Retinal pigment epithelial cell (primary cell): ENCODE measurements at regions not wholly inside any gene's neighbourhood (a gene's known extent, or its start where the extent isn't known, plus 50 kb on each side); places are given as distances from the start of the nearest gene placed in this dataset.

ENCODE experiments used
- DNase-seq: peaks from one replicate; pipeline ENCODE4 v3.0.0-alpha.2; 2010; ENCODE audit warnings: low read depth
- H3K4me3 ChIP-seq: 2 replicates; pipeline ENCODE4 v1.5.1; 2011; ENCODE audit warnings: mild to moderate bottlenecking, low read length, control low read depth, moderate library complexity
- TF ChIP-seq, protein P1 (sequence below): conservative IDR thresholded peaks from 2 replicates; pipeline ENCODE4 v1.5.1; 2011; ENCODE audit warnings: low read depth, low read length, control low read depth, inconsistent platforms

DNA sequence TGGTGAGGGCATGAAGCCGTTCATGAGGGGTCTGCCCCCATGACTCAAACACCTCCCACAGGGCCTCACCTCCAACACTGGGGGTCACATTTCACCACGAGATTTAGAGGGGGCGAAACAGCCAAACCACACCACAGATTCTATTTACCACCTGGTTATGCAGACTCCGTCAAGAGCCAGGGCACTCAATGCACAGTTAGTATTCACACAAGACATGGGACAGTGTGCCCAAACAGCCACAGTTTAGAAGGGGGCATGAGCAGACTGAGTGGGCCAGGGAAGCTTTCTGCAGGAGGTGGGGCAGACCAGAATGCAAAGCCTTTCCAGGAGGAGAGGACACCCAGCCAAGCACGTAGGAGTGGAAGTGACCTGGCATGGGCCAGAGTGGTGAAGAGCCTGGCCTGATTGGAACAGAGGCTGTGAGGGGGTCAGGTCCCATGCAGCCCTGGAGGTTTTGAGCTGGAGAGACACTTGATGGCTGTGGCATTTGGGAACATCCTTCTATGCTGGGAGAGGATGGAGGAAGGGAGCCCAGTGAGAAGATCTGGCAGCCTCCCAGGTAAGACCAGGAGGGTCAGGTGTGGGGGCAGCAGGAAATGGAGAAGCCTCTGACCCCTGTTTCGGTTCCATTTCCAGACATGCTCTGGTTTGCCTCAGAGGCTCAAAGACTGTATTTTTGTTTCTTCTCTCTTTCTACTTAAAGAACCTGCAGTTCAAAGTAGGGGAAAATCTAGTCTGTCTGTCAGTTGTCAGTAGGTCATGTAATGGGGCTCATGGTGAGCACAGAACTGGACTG, 199.1 kb upstream of the NCAM1 start:
- DNase-seq = no peak
- no peak overlapping the region for H3K4me3 ChIP-seq
- TF ChIP-seq, protein P1, sequence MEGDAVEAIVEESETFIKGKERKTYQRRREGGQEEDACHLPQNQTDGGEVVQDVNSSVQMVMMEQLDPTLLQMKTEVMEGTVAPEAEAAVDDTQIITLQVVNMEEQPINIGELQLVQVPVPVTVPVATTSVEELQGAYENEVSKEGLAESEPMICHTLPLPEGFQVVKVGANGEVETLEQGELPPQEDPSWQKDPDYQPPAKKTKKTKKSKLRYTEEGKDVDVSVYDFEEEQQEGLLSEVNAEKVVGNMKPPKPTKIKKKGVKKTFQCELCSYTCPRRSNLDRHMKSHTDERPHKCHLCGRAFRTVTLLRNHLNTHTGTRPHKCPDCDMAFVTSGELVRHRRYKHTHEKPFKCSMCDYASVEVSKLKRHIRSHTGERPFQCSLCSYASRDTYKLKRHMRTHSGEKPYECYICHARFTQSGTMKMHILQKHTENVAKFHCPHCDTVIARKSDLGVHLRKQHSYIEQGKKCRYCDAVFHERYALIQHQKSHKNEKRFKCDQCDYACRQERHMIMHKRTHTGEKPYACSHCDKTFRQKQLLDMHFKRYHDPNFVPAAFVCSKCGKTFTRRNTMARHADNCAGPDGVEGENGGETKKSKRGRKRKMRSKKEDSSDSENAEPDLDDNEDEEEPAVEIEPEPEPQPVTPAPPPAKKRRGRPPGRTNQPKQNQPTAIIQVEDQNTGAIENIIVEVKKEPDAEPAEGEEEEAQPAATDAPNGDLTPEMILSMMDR = no peak

DNA sequence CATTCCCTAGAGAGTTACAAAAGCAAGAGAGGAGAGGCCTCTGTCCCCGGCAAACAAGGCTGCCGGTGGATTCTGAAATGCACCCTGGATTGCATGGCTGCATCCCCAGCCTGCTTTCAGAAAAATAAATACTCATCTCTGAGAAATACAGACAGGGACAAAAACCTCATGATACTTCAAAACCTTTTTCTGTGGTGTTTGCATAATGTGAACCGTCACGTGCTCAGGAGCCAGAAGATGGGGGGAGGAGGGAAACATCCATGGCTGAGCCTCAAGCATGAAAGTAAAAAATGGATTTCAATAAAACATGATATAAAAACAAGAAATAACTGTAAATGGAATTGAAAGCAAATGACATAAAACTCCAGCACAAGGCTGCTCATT, 198.5 kb upstream of the NCAM1 start:
- TF ChIP-seq, protein P1 = no peak
- no peak for DNase-seq
- H3K4me3 ChIP-seq = no peak overlapping the region

DNA sequence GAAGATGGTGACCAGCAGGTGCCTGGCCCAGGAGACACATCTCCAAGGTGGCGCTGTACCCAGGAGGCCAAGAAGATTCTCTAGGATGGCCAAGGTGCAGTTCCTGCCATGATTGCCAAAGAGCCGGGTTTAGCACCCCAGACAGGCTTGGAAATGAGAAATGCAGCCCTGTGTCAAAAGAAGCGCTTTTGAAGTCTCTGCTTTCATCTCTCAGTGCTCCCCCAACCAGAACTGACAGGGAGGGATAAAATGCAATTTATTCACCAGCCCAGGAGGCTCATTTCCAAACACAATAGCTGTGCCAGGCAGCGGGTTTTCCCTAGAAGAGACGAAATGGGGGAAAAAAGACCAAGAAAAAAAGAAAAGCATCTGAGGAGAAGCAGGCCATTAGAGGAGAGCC, 195.9 kb upstream of the NCAM1 start:
- DNase-seq = no peak
- H3K4me3 ChIP-seq = no peak overlapping the region
- TF ChIP-seq, protein P1 = no peak

DNA sequence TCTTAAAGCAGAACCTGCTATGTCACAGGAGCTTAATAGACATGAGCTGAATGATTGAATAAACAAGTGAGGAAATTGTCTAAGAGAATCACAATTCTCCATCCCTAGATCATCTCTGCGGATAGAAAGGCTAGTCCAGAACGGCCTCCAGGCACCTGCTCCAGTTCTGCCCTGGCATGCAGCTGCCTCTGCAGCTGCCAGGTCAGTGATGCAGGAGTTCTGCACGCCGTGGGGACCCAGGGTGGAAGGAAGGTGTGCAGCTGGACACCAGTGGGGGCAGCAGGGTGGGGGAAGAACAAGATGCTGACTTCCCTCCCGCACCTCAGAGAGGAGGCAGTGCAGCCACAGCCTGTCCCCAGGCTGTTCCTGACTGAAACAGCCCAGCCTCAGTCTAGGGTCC, 192.1 kb upstream of the NCAM1 start:
- TF ChIP-seq, protein P1 = no peak
- no peak for DNase-seq
- no peak overlapping the region for H3K4me3 ChIP-seq

DNA sequence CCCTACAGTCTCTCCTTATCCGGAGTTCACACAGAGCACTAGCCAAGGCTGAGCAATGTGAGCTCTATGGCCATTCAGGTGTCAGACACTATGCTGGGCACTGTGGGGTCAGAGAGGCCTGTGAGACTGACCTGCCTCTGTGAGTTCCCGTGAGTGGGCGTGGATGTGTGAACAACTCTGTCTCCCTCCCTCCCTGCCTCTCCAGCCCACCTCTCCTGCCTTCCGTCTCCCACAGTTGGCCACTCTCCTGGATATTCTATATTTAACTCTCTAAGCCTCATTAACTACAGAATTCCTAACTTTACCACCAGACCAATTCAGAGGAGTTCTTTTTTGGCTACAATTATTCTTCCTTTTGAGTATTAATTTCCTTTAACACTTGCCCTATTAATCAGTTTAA, 191.6 kb upstream of the NCAM1 start:
- TF ChIP-seq, protein P1 = no peak
- DNase-seq = no peak
- H3K4me3 ChIP-seq = no peak overlapping the region

DNA sequence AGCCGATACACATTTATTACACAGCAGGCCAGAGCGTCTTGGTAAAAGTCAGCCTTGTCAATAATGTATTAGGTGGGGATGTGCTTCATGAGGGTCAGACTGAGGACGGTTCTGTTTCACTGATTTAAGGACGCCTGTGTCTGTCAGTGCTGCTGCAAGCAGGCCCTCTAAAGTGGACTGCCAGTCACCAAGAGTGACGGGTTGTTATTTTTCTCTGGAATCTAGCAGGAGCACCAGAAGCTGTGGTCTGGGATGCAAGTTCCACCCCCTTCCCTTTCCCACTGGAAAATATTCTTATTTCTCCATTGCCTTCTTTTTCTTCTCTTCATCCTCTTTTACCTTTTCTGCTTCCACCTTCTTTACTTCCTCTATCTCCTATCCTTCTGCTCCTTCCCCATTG, 191.2 kb upstream of the NCAM1 start:
- H3K4me3 ChIP-seq = no peak overlapping the region
- TF ChIP-seq, protein P1 = no peak
- no peak for DNase-seq

DNA sequence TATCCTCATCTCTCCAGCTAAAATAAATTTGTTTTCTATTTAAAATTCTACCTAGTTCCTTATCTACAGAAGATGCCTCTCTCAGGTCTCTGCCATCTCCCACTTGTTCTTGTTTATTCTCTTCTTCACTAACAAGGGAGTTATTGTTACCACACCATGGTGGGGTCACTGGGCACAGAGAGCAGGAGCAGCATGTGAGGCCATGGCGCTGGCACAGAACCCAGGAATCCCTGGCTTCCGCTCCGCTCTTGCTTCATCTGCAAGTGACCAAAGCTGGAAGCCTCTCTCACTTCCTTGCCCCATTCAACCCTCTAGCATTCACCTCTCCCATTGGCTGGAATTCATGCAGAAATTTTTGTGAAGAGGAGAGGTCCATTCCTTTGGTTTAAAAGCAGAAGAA, 190.7 kb upstream of the NCAM1 start:
- H3K4me3 ChIP-seq = no peak overlapping the region
- TF ChIP-seq, protein P1 = no peak
- no peak for DNase-seq
